H1 (cell line): ENCODE measurements at regions not wholly inside any gene's neighbourhood (a gene's known extent, or its start where the extent isn't known, plus 50 kb on each side); places are given as distances from the start of the nearest gene placed in this dataset.

ENCODE experiments used
- CTCF ChIA-PET: fragments of 300-600 bp; sonication (Branson Sonifier 250); formaldehyde crosslinking; loops from one replicate; lab custom pipeline; 2021; ENCODE audit not compliant: partially characterized antibody; lab: Charles Lee
- POLR2A ChIA-PET: fragments of 300-600 bp; sonication (Branson Sonifier 250); formaldehyde crosslinking; loops from one replicate; lab custom pipeline; 2021; ENCODE audit warnings: inconsistent platforms; ENCODE audit not compliant: partially characterized antibody; lab: Charles Lee
- DNase-seq, 2 experiments: peaks; one replicate each; pipeline versions ENCODE4 v3.0.0 to v3.0.0-alpha.2; 2010 to 2022; ENCODE audit warnings: low spot score in 2 of 2, low read depth in 1 of 2, mixed read lengths in 1 of 2
- FAIRE-seq: peaks from 2 replicates; lab custom pipeline; 2011; peaks lifted over from hg19 to GRCh38; lab: Jason Lieb, UNC
- H2AFZ ChIP-seq: 2 replicates; pipeline ENCODE4 v1.8.1; 2012; ENCODE audit warnings: low read length, inconsistent platforms
- H2AK5ac ChIP-seq: 2 replicates; pipeline ENCODE4 v1.6.1; 2013; ENCODE audit warnings: low read depth, low read length
- H2BK120ac ChIP-seq: replicated peaks from 2 replicates; pipeline ENCODE3; 2013; ENCODE audit warnings: low read depth, low read length, inconsistent platforms
- H2BK12ac ChIP-seq: 2 replicates; pipeline ENCODE4 v1.6.1; 2013; ENCODE audit warnings: low read depth, low read length
- H2BK15ac ChIP-seq: 2 replicates; pipeline ENCODE4 v1.6.1; 2013; ENCODE audit warnings: low read length
- H2BK20ac ChIP-seq: 2 replicates; pipeline ENCODE4 v1.6.1; 2013; ENCODE audit warnings: low read length
- H2BK5ac ChIP-seq: 2 replicates; pipeline ENCODE4 v1.6.1; 2013; ENCODE audit warnings: low read depth, low read length
- H3K14ac ChIP-seq: 2 replicates; pipeline ENCODE4 v1.6.1; 2013; ENCODE audit warnings: inconsistent platforms; ENCODE audit not compliant: insufficient read length
- H3K18ac ChIP-seq: 2 replicates; pipeline ENCODE4 v1.6.1; 2013; ENCODE audit warnings: low read length; ENCODE audit errors: extremely low read depth
- H3K23ac ChIP-seq: 2 replicates; pipeline ENCODE4 v1.6.1; 2013; ENCODE audit warnings: inconsistent platforms; ENCODE audit not compliant: insufficient read length
- H3K23me2 ChIP-seq: 2 replicates; pipeline ENCODE4 v1.6.1; 2013; ENCODE audit warnings: low read depth, low read length
- H3K27ac ChIP-seq: 2 replicates; pipeline ENCODE4 v1.6.1; 2011; ENCODE audit warnings: low read depth, low read length, inconsistent platforms
- H3K27me3 ChIP-seq, 4 experiments: replicated peaks in 1 of 4; 1 replicate in 1 of 4; 2 replicates in 3 of 4; pipeline versions ENCODE4 v1.6.1 to v1.8.1; 2011 to 2013; ENCODE audit warnings: low read length in 3 of 4, mild to moderate bottlenecking in 3 of 4, inconsistent platforms in 2 of 4, mixed read lengths in 2 of 4, moderate library complexity in 1 of 4; ENCODE audit not compliant: control insufficient read depth in 3 of 4, insufficient read depth in 3 of 4; ENCODE audit errors: extremely low read depth in 1 of 4
- H3K36me3 ChIP-seq, 4 experiments: 2 replicates each; pipeline versions ENCODE4 v1.6.1 to v1.8.1; 2011 to 2013; ENCODE audit warnings: mild to moderate bottlenecking in 4 of 4, low read length in 3 of 4, moderate library complexity in 2 of 4, control low read depth in 1 of 4, inconsistent platforms in 1 of 4; ENCODE audit not compliant: insufficient read depth in 4 of 4, control insufficient read depth in 2 of 4
- H3K4ac ChIP-seq: replicated peaks from 2 replicates; pipeline ENCODE3; 2013; ENCODE audit warnings: low read length, low read depth, mixed read lengths, inconsistent platforms; ENCODE audit not compliant: insufficient read length
- H3K4me1 ChIP-seq, 4 experiments: replicated peaks in 1 of 4; 1 replicate in 1 of 4; 2 replicates in 3 of 4; pipeline versions ENCODE4 v1.6.1 to v1.8.1; 2011 to 2013; ENCODE audit warnings: low read length in 3 of 4, inconsistent platforms in 2 of 4, mixed read lengths in 1 of 4; ENCODE audit not compliant: insufficient read depth in 4 of 4, control insufficient read depth in 3 of 4
- H3K4me2 ChIP-seq, 2 experiments: 2 replicates each; pipeline versions ENCODE4 v1.6.1 to v1.8.1; 2011 to 2013; ENCODE audit warnings: low read depth in 2 of 2, low read length in 2 of 2, control low read depth in 1 of 2, inconsistent platforms in 1 of 2, mild to moderate bottlenecking in 1 of 2; ENCODE audit not compliant: insufficient read depth in 1 of 2
- H3K4me3 ChIP-seq, 4 experiments: fragments of 200-600, 300-600 bp in 1 of 4; sonication (generic), shearing (Covaris generic), sonication (Bioruptor Twin) in 1 of 4; 2 replicates each; pipeline versions ENCODE4 v1.5.1 to v1.8.1; 2011 to 2016; ENCODE audit warnings: low read length in 4 of 4, low read depth in 3 of 4, control low read depth in 2 of 4, inconsistent platforms in 2 of 4, mild to moderate bottlenecking in 2 of 4, mixed read lengths in 1 of 4, moderate library complexity in 1 of 4; ENCODE audit not compliant: insufficient read depth in 2 of 4; ENCODE audit errors: extremely low read depth in 1 of 4
- H3K56ac ChIP-seq: replicated peaks from 2 replicates; pipeline ENCODE3; 2013; ENCODE audit warnings: low read depth, mild to moderate bottlenecking, mixed read lengths, low read length, inconsistent platforms; ENCODE audit not compliant: insufficient read length
- H3K79me1 ChIP-seq: 2 replicates; pipeline ENCODE4 v1.6.1; 2013; ENCODE audit warnings: low read depth, low read length, control low read depth
- H3K79me2 ChIP-seq, 2 experiments: 2 replicates each; pipeline versions ENCODE4 v1.6.1 to v1.8.1; 2012 to 2013; ENCODE audit warnings: low read length in 2 of 2, mild to moderate bottlenecking in 2 of 2, inconsistent platforms in 1 of 2; ENCODE audit not compliant: insufficient read depth in 2 of 2, control insufficient read depth in 1 of 2
- H3K9ac ChIP-seq, 4 experiments: replicated peaks in 1 of 4; 1 replicate in 1 of 4; 2 replicates in 3 of 4; pipeline versions ENCODE4 v1.6.1 to v1.8.1; 2011 to 2013; ENCODE audit warnings: low read depth in 3 of 4, low read length in 3 of 4, control low read depth in 2 of 4, mild to moderate bottlenecking in 2 of 4, moderate library complexity in 2 of 4, inconsistent platforms in 1 of 4; ENCODE audit errors: extremely low read depth in 1 of 4
- H3K9me3 ChIP-seq, 2 experiments: 2 replicates each; pipeline versions ENCODE4 v1.6.1 to v1.8.1; 2012 to 2013; ENCODE audit warnings: mild to moderate bottlenecking in 2 of 2, moderate library complexity in 2 of 2, control low read depth in 1 of 2, inconsistent platforms in 1 of 2, low read depth in 1 of 2, low read length in 1 of 2, mixed read lengths in 1 of 2; ENCODE audit not compliant: insufficient read depth in 2 of 2
- H4K20me1 ChIP-seq, 2 experiments: replicated peaks in 1 of 2; 2 replicates each; pipeline versions ENCODE3 to v1.8.1; 2011 to 2013; ENCODE audit warnings: inconsistent platforms in 2 of 2, low read length in 2 of 2, mild to moderate bottlenecking in 1 of 2; ENCODE audit not compliant: insufficient read depth in 2 of 2, control insufficient read depth in 1 of 2
- H4K5ac ChIP-seq: 2 replicates; pipeline ENCODE4 v1.6.1; 2013; ENCODE audit warnings: low read length, low read depth, mixed read lengths, inconsistent platforms; ENCODE audit not compliant: insufficient read length
- H4K8ac ChIP-seq: 2 replicates; pipeline ENCODE4 v1.8.0; 2013; ENCODE audit warnings: mild to moderate bottlenecking, moderate library complexity, low read length, inconsistent platforms; ENCODE audit not compliant: insufficient read depth; ENCODE audit errors: extremely low read depth
- H4K91ac ChIP-seq: replicated peaks from 2 replicates; pipeline ENCODE3; 2013; ENCODE audit warnings: low read length, mixed read lengths, inconsistent platforms; ENCODE audit not compliant: insufficient read length
- HDAC2 ChIP-seq, 2 experiments: fragments of 300-600 bp in 1 of 2; sonication (generic) in 1 of 2; IDR thresholded peaks; 2 replicates each; pipeline ENCODE4 v1.6.1; 2011 to 2012; ENCODE audit warnings: low read depth in 2 of 2, low read length in 2 of 2, mild to moderate bottlenecking in 2 of 2, moderate library complexity in 2 of 2, borderline replicate concordance in 1 of 2, inconsistent platforms in 1 of 2
- MAX ChIP-seq: IDR thresholded peaks from 2 replicates; pipeline ENCODE4 v1.6.1; 2012; ENCODE audit warnings: inconsistent platforms
- TAF1 ChIP-seq: IDR thresholded peaks from 2 replicates; pipeline ENCODE4 v1.6.1; 2011; ENCODE audit warnings: mild to moderate bottlenecking, low read depth, low read length
- ZNF274 ChIP-seq: IDR thresholded peaks from 2 replicates; pipeline ENCODE4 v1.7.0; 2012; ENCODE audit warnings: low read length, borderline replicate concordance; ENCODE audit errors: extremely low read depth
- WGBS, 2 experiments: shearing (Covaris generic) in 1 of 2; methylation state at CpG; one replicate each; pipeline versions ENCODE4 v1.1.6 to v1.1.7; 2013 to 2015; ENCODE audit warnings: low lambda C conversion rate in 2 of 2, mixed read lengths in 2 of 2, inconsistent platforms in 1 of 2, low coverage in 1 of 2, missing lambda C conversion rate in 1 of 2; ENCODE audit not compliant: insufficient replicate concordance in 2 of 2, insufficient coverage in 1 of 2, insufficient read length in 1 of 2; ENCODE audit errors: extremely low coverage in 1 of 2, missing lambda C conversion rate in 1 of 2; 5-methylcytosine and 5-hydroxymethylcytosine counted together

GRCh38 chr2:42978175-42978886 is 185.9 kb upstream of the HAAO start:
- Histone ChIP-seq H2AK5ac (no peak overlapping the region), H3K23ac (no peak overlapping the region), H3K4me3 (no peak overlapping the region), H3K79me2 (no peaks in the 10 kb centered on the region), H3K9me3 (no peaks in the 10 kb centered on the region), H3K9ac (no peak overlapping the region), H2BK15ac (no peak overlapping the region), H3K23me2 (no peaks in the 10 kb centered on the region), H3K4ac (no peak overlapping the region), H4K8ac (no peak overlapping the region), H2AFZ (no peak overlapping the region), H3K56ac (no peak overlapping the region), H2BK120ac (no peak overlapping the region), H3K79me1 (no peaks in the 10 kb centered on the region), H4K5ac (no peak overlapping the region), H3K27me3 (no peaks in the 10 kb centered on the region; a peak in 1 of 7 replicates), H2BK20ac (no peak overlapping the region), H4K20me1 (no peaks in the 10 kb centered on the region), H2BK12ac (no peak overlapping the region), H3K27ac (no peak overlapping the region), H3K4me2 (no peak overlapping the region), H4K91ac (no peak overlapping the region), H3K14ac (no peak overlapping the region), H2BK5ac (no peak overlapping the region), H3K4me1 (peaks cover 0 to 7% (median 4%) of the 10 kb centered on the region in 4 experiments; a peak in 4 of 7 replicates), H3K36me3 (no peaks in the 10 kb centered on the region), H3K18ac (no peak overlapping the region)
- CTCF ChIA-PET: interaction anchor here (0.6 to 6.3 kb wide), 13 partner anchors 29 to 251 kb away, joined by 3 to 58 read pairs (median 3); no protein-coding TSS in a partner anchor
- FAIRE-seq (no peak), DNase-seq (no peak)
- POLR2A ChIA-PET: interaction anchor here (1.0 kb wide), 1 partner anchor 14 kb away, joined by 3 read pairs; no protein-coding TSS in a partner anchor
- WGBS, 2 experiments: 94% methylated on average over 4 of the region's 5 CpGs; no CpG with 5 or more reads in 1 of the 2 experiments
- TF ChIP-seq TAF1 (no peak), ZNF274 (no peak), MAX (no peak), HDAC2 (IDR thresholded peaks at IDR 0.05; ENCODE audit: borderline replicate concordance in 1 of 2, low read depth in 2 of 2, low read length in 2 of 2) (no peak)
